Neural cell (in vitro differentiated cells): ENCODE measurements at regions not wholly inside any gene's neighbourhood (a gene's known extent, or its start where the extent isn't known, plus 50 kb on each side); places are given as distances from the start of the nearest gene placed in this dataset.

Experiments
- H2AFZ ChIP-seq: fragments of 200-600, 300-800 bp; sonication (generic), shearing (Covaris generic); 2 replicates; pipeline ENCODE4 v1.6.0; 2014; ENCODE audit warnings: low read depth, mild to moderate bottlenecking, antibody characterized with exemption, low read length, moderate library complexity
- H3F3A ChIP-seq: fragments of 200-600 bp; shearing (Covaris generic); 2 replicates; pipeline ENCODE4 v1.6.1; 2016; ENCODE audit warnings: mild to moderate bottlenecking, moderate library complexity, mixed read lengths, antibody characterized with exemption, low read length; ENCODE audit not compliant: insufficient read depth, poor library complexity, severe bottlenecking
- H3K27ac ChIP-seq: fragments of 200-600, 300-800 bp; sonication (generic), shearing (Covaris generic); 2 replicates; pipeline ENCODE4 v1.5.1; 2014; ENCODE audit warnings: mild to moderate bottlenecking, low read length, moderate library complexity
- H3K27me3 ChIP-seq: fragments of 300-800, 200-600 bp; sonication (generic), shearing (Covaris generic); 2 replicates; pipeline ENCODE4 v1.6.0; 2014; ENCODE audit warnings: mild to moderate bottlenecking, low read depth, low read length, moderate library complexity; ENCODE audit not compliant: insufficient read depth
- H3K36me3 ChIP-seq: fragments of 300-800, 200-600 bp; sonication (generic), shearing (Covaris generic); 2 replicates; pipeline ENCODE4 v1.5.1; 2014; ENCODE audit warnings: mild to moderate bottlenecking, antibody characterized with exemption, low read length, moderate library complexity; ENCODE audit not compliant: insufficient read depth
- H3K4me2 ChIP-seq: fragments of 300-800, 200-600 bp; sonication (generic), shearing (Covaris generic); 2 replicates; pipeline ENCODE4 v1.6.0; 2014; ENCODE audit warnings: mild to moderate bottlenecking, low read length
- H3K4me3 ChIP-seq: fragments of 300-800, 200-600 bp; sonication (generic), shearing (Covaris generic); 2 replicates; pipeline ENCODE4 v1.5.1; 2014; ENCODE audit warnings: mild to moderate bottlenecking, low read length, moderate library complexity
- H3K79me2 ChIP-seq: fragments of 200-600 bp; shearing (Covaris generic); replicated peaks from 2 replicates; pipeline ENCODE4 v1.6.0; 2014; ENCODE audit warnings: mild to moderate bottlenecking, low read length, moderate library complexity; ENCODE audit not compliant: insufficient read depth
- H3K9ac ChIP-seq: fragments of 300-800, 200-600 bp; sonication (generic), shearing (Covaris generic); 2 replicates; pipeline ENCODE4 v1.6.1; 2016; ENCODE audit warnings: mild to moderate bottlenecking, low read length, mixed read lengths
- H3K9me2 ChIP-seq: fragments of 200-600 bp; shearing (Covaris generic); 2 replicates; pipeline ENCODE4 v1.6.1; 2016; ENCODE audit warnings: mild to moderate bottlenecking, low read length, mixed read lengths; ENCODE audit not compliant: insufficient read depth
- H3K9me3 ChIP-seq: fragments of 200-600, 300-800 bp; sonication (generic), shearing (Covaris generic); 2 replicates; pipeline ENCODE4 v1.6.1; 2016; ENCODE audit warnings: mild to moderate bottlenecking, mixed run types, low read length, moderate library complexity, mixed read lengths
- H4K20me1 ChIP-seq: fragments of 200-600 bp; shearing (Covaris generic); 2 replicates; pipeline ENCODE4 v1.6.1; 2016; ENCODE audit warnings: mild to moderate bottlenecking, mixed run types; ENCODE audit not compliant: insufficient read depth
- CTCF ChIP-seq: fragments of 450-650 bp; IDR thresholded peaks from 2 replicates; pipeline ENCODE4 v1.5.1; 2014; ENCODE audit warnings: antibody characterized with exemption, mild to moderate bottlenecking, moderate library complexity; ENCODE audit not compliant: poor library complexity, severe bottlenecking
- EP300 ChIP-seq: fragments of 450-650 bp; conservative IDR thresholded peaks from 2 replicates; pipeline ENCODE4 v1.6.1; 2014; ENCODE audit warnings: antibody characterized with exemption, mild to moderate bottlenecking, moderate library complexity; ENCODE audit not compliant: poor library complexity, severe bottlenecking
- EZH2 ChIP-seq: fragments of 200-600, 300-800 bp; shearing (Covaris generic), sonication (generic); IDR thresholded peaks from 2 replicates; pipeline ENCODE4 v1.6.1; 2014; ENCODE audit warnings: antibody characterized with exemption, low read length, borderline replicate concordance, mild to moderate bottlenecking; ENCODE audit not compliant: insufficient read depth, poor library complexity, severe bottlenecking
- MXI1 ChIP-seq: fragments of 450-650 bp; conservative IDR thresholded peaks from 2 replicates; pipeline ENCODE4 v1.6.1; 2014; ENCODE audit warnings: antibody characterized with exemption, mild to moderate bottlenecking; ENCODE audit not compliant: poor library complexity, severe bottlenecking
- POLR2AphosphoS5 ChIP-seq: IDR thresholded peaks from 2 replicates; pipeline ENCODE4 v1.6.1; 2012
- RAD21 ChIP-seq: fragments of 450-650 bp; conservative IDR thresholded peaks from 2 replicates; pipeline ENCODE4 v1.6.1; 2014; ENCODE audit warnings: antibody characterized with exemption, mild to moderate bottlenecking, moderate library complexity
- REST ChIP-seq: IDR thresholded peaks from 2 replicates; pipeline ENCODE4 v1.6.1; 2012; ENCODE audit warnings: borderline replicate concordance
- SMC3 ChIP-seq: fragments of 450-650 bp; conservative IDR thresholded peaks from 2 replicates; pipeline ENCODE4 v1.6.1; 2014; ENCODE audit warnings: antibody characterized with exemption, mild to moderate bottlenecking, moderate library complexity; ENCODE audit not compliant: poor library complexity
- TAF1 ChIP-seq: IDR thresholded peaks from 2 replicates; pipeline ENCODE4 v1.6.1; 2012; ENCODE audit warnings: low read depth

DNA sequence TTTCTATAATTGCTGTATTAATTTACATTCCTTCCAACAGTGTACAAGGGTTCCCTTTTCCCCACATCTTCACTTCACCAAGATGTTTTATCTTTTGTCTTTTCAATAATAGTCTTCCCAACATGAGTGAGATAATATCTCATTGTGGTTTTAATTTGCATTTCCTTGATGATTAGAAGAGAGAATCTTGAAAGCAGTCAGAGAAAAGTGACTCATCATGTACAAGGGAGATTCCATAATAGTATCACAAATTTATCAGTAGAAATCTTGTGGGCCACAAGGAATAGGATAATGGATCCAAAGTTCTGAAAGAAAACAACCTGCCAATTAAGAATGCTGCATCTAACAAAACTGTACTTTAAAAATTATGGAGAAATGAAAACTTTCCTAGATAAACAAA is 189.3 kb downstream of the NECTIN3 start:
- Histone ChIP-seq H3K9me3 (no peaks in the 10 kb centered on the region), H3F3A (no peaks in the 10 kb centered on the region), H3K4me2 (no peak overlapping the region), H3K27me3 (no peaks in the 10 kb centered on the region), H3K9ac (no peak overlapping the region), H4K20me1 (no peaks in the 10 kb centered on the region), H3K4me3 (no peak overlapping the region), H3K9me2 (no peaks in the 10 kb centered on the region), H3K27ac (no peak overlapping the region), H3K36me3 (no peaks in the 10 kb centered on the region), H2AFZ (no peak overlapping the region), H3K79me2 (no peaks in the 10 kb centered on the region)
- no peak for TF ChIP-seq RAD21
- TF ChIP-seq MXI1: no peak
- no peak for TF ChIP-seq TAF1
- no peak for TF ChIP-seq EZH2
- TF ChIP-seq POLR2AphosphoS5: no peak
- TF ChIP-seq SMC3: no peak
- TF ChIP-seq EP300: no peak
- no peak for TF ChIP-seq REST
- TF ChIP-seq CTCF: no peak

DNA sequence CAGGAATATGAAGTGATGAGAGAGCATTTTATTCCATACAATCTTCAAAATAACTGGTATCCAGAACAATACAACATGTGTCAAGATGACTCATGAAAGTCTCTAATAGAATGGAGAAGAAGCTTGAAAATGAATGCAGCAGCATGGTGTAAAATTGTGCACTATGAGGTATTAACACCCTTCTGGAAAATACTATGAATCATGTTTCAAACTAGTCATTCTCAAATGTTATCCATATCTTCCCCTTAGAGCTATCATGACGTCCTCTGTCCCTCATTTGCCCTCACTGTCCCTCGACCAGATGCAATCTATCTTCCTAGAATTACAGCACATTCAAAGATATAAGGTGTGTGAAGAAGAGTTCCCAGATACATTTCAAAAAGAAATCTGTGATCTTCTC is 198.2 kb downstream of the NECTIN3 start:
- Histone ChIP-seq H3K9ac (no peak overlapping the region), H3F3A (no peaks in the 10 kb centered on the region), H3K9me2 (no peaks in the 10 kb centered on the region), H3K4me2 (no peak overlapping the region), H3K27me3 (no peaks in the 10 kb centered on the region), H2AFZ (no peak overlapping the region), H3K36me3 (no peaks in the 10 kb centered on the region), H4K20me1 (no peaks in the 10 kb centered on the region), H3K27ac (no peak overlapping the region), H3K9me3 (no peaks in the 10 kb centered on the region), H3K4me3 (no peak overlapping the region), H3K79me2 (no peaks in the 10 kb centered on the region)
- no peak for TF ChIP-seq TAF1
- TF ChIP-seq POLR2AphosphoS5: no peak
- no peak for TF ChIP-seq SMC3
- no peak for TF ChIP-seq EP300
- no peak for TF ChIP-seq CTCF
- no peak for TF ChIP-seq MXI1
- TF ChIP-seq EZH2: no peak
- TF ChIP-seq RAD21: no peak
